ENCODE measurements at regions not wholly inside any gene's neighbourhood (a gene's known extent, or its start where the extent isn't known, plus 50 kb on each side); places are given as distances from the start of the nearest gene placed in this dataset.

GRCh38 chr5:103452089-103452488 is 110.5 kb downstream of the NUDT12 start:
- no peak for TF ChIP-seq CTCF (IDR thresholded peaks at IDR 0.05; ENCODE audit: low read depth, low read length)

GRCh38 chr5:103451261-103451660 is 111.3 kb downstream of the NUDT12 start:
- DNase-seq (ENCODE audit: extremely low read depth, low read depth), result no peak
- no peak for TF ChIP-seq CTCF (IDR thresholded peaks at IDR 0.05; ENCODE audit: low read depth, low read length)

More at GRCh38 chr5:103452089-103452488, 110.5 kb downstream of the NUDT12 start:
- DNase-seq (ENCODE audit: extremely low read depth, low read depth), result no peak

- no peak for DNase-seq (ENCODE audit: extremely low read depth, low read depth)
- TF ChIP-seq CTCF (IDR thresholded peaks at IDR 0.05; ENCODE audit: low read depth, low read length), result no peak
Observed at GRCh38 chr5:103450333-103451061, 112.1 kb downstream of the NUDT12 start.

GRCh38 chr5:103446813-103447212 is 115.8 kb downstream of the NUDT12 start:
- no peak for TF ChIP-seq CTCF (IDR thresholded peaks at IDR 0.05; ENCODE audit: low read depth, low read length)
- DNase-seq (ENCODE audit: extremely low read depth, low read depth), result no peak

- TF ChIP-seq CTCF (IDR thresholded peaks at IDR 0.05; ENCODE audit: low read depth, low read length), result no peak
- no peak for DNase-seq (ENCODE audit: extremely low read depth, low read depth)
Observed at GRCh38 chr5:103445426-103446035, 117.1 kb downstream of the NUDT12 start.

- no peak for DNase-seq (ENCODE audit: extremely low read depth, low read depth)
- TF ChIP-seq CTCF (IDR thresholded peaks at IDR 0.05; ENCODE audit: low read depth, low read length), result no peak
Observed at GRCh38 chr5:103444333-103445038, 118.1 kb downstream of the NUDT12 start.

GRCh38 chr5:103442750-103443149 is 119.8 kb downstream of the NUDT12 start:
- no peak for TF ChIP-seq CTCF (IDR thresholded peaks at IDR 0.05; ENCODE audit: low read depth, low read length)
- DNase-seq (ENCODE audit: extremely low read depth, low read depth), result no peak
